H9 (cell line): ENCODE measurements at regions not wholly inside any gene's neighbourhood (a gene's known extent, or its start where the extent isn't known, plus 50 kb on each side); places are given as distances from the start of the nearest gene placed in this dataset.

ENCODE experiments used
- DNase-seq: peaks from one replicate; pipeline ENCODE4 v3.0.0-alpha.2; 2017
- H2AFZ ChIP-seq: one replicate; pipeline ENCODE4 v1.6.1; 2013; ENCODE audit warnings: mild to moderate bottlenecking, low read length, control low read depth, moderate library complexity
- H2AK5ac ChIP-seq: 2 replicates; pipeline ENCODE4 v1.6.1; 2013; ENCODE audit warnings: low read length, control low read depth, mixed read lengths; ENCODE audit not compliant: insufficient read length
- H2BK120ac ChIP-seq: one replicate; pipeline ENCODE4 v1.6.1; 2013; ENCODE audit warnings: low read depth, mild to moderate bottlenecking, low read length, control low read depth, inconsistent platforms; ENCODE audit not compliant: poor library complexity, severe bottlenecking
- H2BK12ac ChIP-seq: 2 replicates; pipeline ENCODE4 v1.6.1; 2013; ENCODE audit warnings: low read length, control low read depth, mixed read lengths, low read depth; ENCODE audit not compliant: insufficient read length
- H2BK15ac ChIP-seq: 2 replicates; pipeline ENCODE4 v1.6.1; 2013; ENCODE audit warnings: low read depth, low read length, control low read depth
- H2BK20ac ChIP-seq: one replicate; pipeline ENCODE4 v1.6.1; 2013; ENCODE audit warnings: low read depth, mild to moderate bottlenecking, low read length, control low read depth, inconsistent platforms; ENCODE audit not compliant: poor library complexity, severe bottlenecking
- H2BK5ac ChIP-seq: 2 replicates; pipeline ENCODE4 v1.6.1; 2013; ENCODE audit warnings: low read length, control low read depth, mixed read lengths; ENCODE audit not compliant: insufficient read length
- H3K14ac ChIP-seq: 2 replicates; pipeline ENCODE4 v1.6.1; 2013; ENCODE audit warnings: low read length, control low read depth; ENCODE audit not compliant: insufficient read depth
- H3K18ac ChIP-seq: 2 replicates; pipeline ENCODE4 v1.6.1; 2013; ENCODE audit warnings: low read depth, mild to moderate bottlenecking, mixed read lengths, low read length, control low read depth; ENCODE audit not compliant: insufficient read length
- H3K23ac ChIP-seq: 2 replicates; pipeline ENCODE4 v1.6.1; 2013; ENCODE audit warnings: low read length, control low read depth, mixed read lengths, low read depth; ENCODE audit not compliant: insufficient read length
- H3K23me2 ChIP-seq: 2 replicates; pipeline ENCODE4 v1.6.1; 2013; ENCODE audit warnings: low read depth, mild to moderate bottlenecking, mixed read lengths, low read length, control low read depth; ENCODE audit not compliant: insufficient read length, poor library complexity, severe bottlenecking
- H3K27ac ChIP-seq: 2 replicates; pipeline ENCODE4 v1.5.1; 2013; ENCODE audit warnings: low read length, control low read depth, mixed read lengths, low read depth; ENCODE audit not compliant: insufficient read length
- H3K27me3 ChIP-seq: 2 replicates; pipeline ENCODE4 v1.6.1; 2013; ENCODE audit warnings: low read length, control low read depth, inconsistent platforms; ENCODE audit not compliant: insufficient read depth
- H3K4ac ChIP-seq: 2 replicates; pipeline ENCODE4 v1.6.1; 2013; ENCODE audit warnings: low read depth, mild to moderate bottlenecking, control low read depth, inconsistent platforms, low read length, moderate library complexity
- H3K4me1 ChIP-seq: 2 replicates; pipeline ENCODE4 v1.6.1; 2013; ENCODE audit warnings: low read length, control low read depth, inconsistent platforms; ENCODE audit not compliant: insufficient read depth
- H3K4me2 ChIP-seq: 2 replicates; pipeline ENCODE4 v1.6.1; 2013; ENCODE audit warnings: low read length, control low read depth, mixed read lengths; ENCODE audit not compliant: insufficient read length, insufficient read depth
- H3K56ac ChIP-seq: 2 replicates; pipeline ENCODE4 v1.6.1; 2013; ENCODE audit warnings: low read depth, mild to moderate bottlenecking, mixed read lengths, low read length, control low read depth; ENCODE audit not compliant: insufficient read length
- H3K79me1 ChIP-seq: 2 replicates; pipeline ENCODE4 v1.6.1; 2013; ENCODE audit warnings: low read depth, mild to moderate bottlenecking, moderate library complexity, low read length, control low read depth, inconsistent platforms; ENCODE audit not compliant: insufficient read depth, poor library complexity, severe bottlenecking
- H3K79me2 ChIP-seq: 2 replicates; pipeline ENCODE4 v1.6.1; 2013; ENCODE audit warnings: low read length, control low read depth, inconsistent platforms; ENCODE audit not compliant: insufficient read depth
- H3K9ac ChIP-seq: 2 replicates; pipeline ENCODE4 v1.6.1; 2013; ENCODE audit warnings: low read length, control low read depth, mixed read lengths; ENCODE audit not compliant: insufficient read length; ENCODE audit errors: extremely low read depth
- H3K9me3 ChIP-seq: one replicate; pipeline ENCODE4 v1.6.1; 2013; ENCODE audit warnings: low read depth, low read length, inconsistent platforms; ENCODE audit not compliant: control insufficient read depth
- H3T11ph ChIP-seq: one replicate; pipeline ENCODE4 v1.6.1; 2013; ENCODE audit warnings: mild to moderate bottlenecking, low read length, control low read depth, inconsistent platforms
- H4K20me1 ChIP-seq: one replicate; pipeline ENCODE4 v1.6.1; 2013; ENCODE audit not compliant: control insufficient read depth, insufficient read length, insufficient read depth
- H4K5ac ChIP-seq: 2 replicates; pipeline ENCODE4 v1.6.1; 2013; ENCODE audit warnings: low read depth, mild to moderate bottlenecking, mixed read lengths, low read length, control low read depth; ENCODE audit not compliant: insufficient read length
- H4K8ac ChIP-seq: replicated peaks from 2 replicates; pipeline ENCODE4 v1.6.1; 2013; ENCODE audit warnings: low read length, control low read depth, mixed read lengths, low read depth; ENCODE audit not compliant: insufficient read length
- H4K91ac ChIP-seq: 2 replicates; pipeline ENCODE4 v1.6.1; 2013; ENCODE audit warnings: low read depth, mild to moderate bottlenecking, moderate library complexity, mixed read lengths, low read length, control low read depth; ENCODE audit not compliant: insufficient read length
- H3K27ac Mint-ChIP-seq, 3 experiments: 2 replicates in 2 of 3; 3 replicates in 1 of 3; pipeline ENCODE4 v1.8.0; 2020 to 2021; ENCODE audit warnings: mixed read lengths in 3 of 3, mild to moderate bottlenecking in 1 of 3, moderate library complexity in 1 of 3
- H3K27me3 Mint-ChIP-seq: 2 replicates; pipeline ENCODE4 v1.8.0; 2021; ENCODE audit warnings: low read depth, mild to moderate bottlenecking, moderate library complexity, mixed read lengths
- H3K36me3 Mint-ChIP-seq, 3 experiments: 2 replicates in 2 of 3; 3 replicates in 1 of 3; pipeline ENCODE4 v1.8.0; 2020 to 2021; ENCODE audit warnings: low read depth in 3 of 3, mixed read lengths in 3 of 3; ENCODE audit not compliant: insufficient read depth in 1 of 3
- H3K4me1 Mint-ChIP-seq, 2 experiments: 2 replicates each; pipeline ENCODE4 v1.8.0; 2020; ENCODE audit warnings: mixed read lengths in 2 of 2
- H3K4me3 Mint-ChIP-seq, 2 experiments: 2 replicates in 1 of 2; 3 replicates in 1 of 2; pipeline ENCODE4 v1.8.0; 2020 to 2021; ENCODE audit warnings: mild to moderate bottlenecking in 2 of 2, mixed read lengths in 2 of 2, moderate library complexity in 1 of 2
- H3K9me3 Mint-ChIP-seq, 2 experiments: 2 replicates in 1 of 2; 3 replicates in 1 of 2; pipeline ENCODE4 v1.8.0; 2020; ENCODE audit warnings: mild to moderate bottlenecking in 2 of 2, mixed read lengths in 2 of 2, moderate library complexity in 1 of 2
- WGBS: extraction: QIAGEN DNeasy Blood & Tissue Kit; methylation state at CpG from one replicate; pipeline ENCODE4 v1.1.7; 2013; ENCODE audit warnings: missing lambda C conversion rate, low lambda C conversion rate, mixed read lengths; ENCODE audit not compliant: insufficient read length; ENCODE audit errors: extremely low coverage; 5-methylcytosine and 5-hydroxymethylcytosine counted together
- TF ChIP-seq, protein P1 (sequence below): fragments of 200-600 bp; sonication (generic); conservative IDR thresholded peaks from 3 replicates; pipeline ENCODE4 v1.8.0; 2021; ENCODE audit warnings: antibody characterized with exemption, mild to moderate bottlenecking

DNA sequence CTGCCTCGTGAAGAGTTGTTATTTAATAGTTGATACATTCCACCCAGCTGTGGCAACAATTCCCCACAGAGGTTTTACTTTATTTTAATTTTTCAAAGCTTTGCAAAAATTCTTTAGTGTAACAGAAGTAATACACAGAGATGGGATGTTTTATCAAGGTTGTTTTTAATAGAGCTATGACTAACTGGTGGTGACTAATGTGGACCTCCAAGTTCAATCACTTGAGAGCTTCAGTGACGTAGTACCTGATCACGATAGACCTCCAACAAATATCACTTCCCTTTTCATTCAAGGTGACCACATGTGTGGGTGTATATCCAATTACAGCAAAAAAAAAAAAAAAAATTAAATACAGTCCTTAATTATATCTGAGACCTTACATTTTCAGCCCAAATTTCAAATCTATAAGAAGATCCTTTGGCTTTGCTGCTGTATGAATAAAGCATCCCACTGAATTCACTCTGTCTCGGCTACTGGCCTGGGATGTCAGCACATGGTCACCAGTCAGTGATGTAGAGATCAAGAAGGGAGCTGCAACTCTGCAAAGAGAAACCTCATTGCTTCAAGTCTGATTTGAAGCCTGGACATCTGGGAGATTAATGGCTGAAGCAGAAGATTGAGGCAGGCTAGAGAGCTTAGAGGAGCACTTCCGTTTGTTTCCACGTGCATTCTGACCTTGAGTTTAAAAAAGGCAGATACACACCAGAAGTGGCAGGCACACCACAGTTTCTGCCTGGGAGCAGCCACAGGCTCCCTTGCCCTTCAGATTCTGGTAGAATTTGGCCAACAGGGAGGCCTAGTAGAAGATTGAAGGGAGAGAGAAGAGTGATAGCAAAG, 345.9 kb upstream of the NOCT start:
- Histone ChIP-seq H2BK120ac (no peak overlapping the region), H2AFZ (no peak overlapping the region), H3K23me2 (no peaks in the 10 kb centered on the region), H4K8ac (no peak overlapping the region), H4K20me1 (no peaks in the 10 kb centered on the region), H3T11ph (no peak overlapping the region), H2BK15ac (no peak overlapping the region), H3K27me3 (no peaks in the 10 kb centered on the region), H2BK20ac (no peak overlapping the region), H3K18ac (no peak overlapping the region), H3K14ac (no peak overlapping the region), H3K4me2 (no peak overlapping the region), H3K23ac (no peak overlapping the region), H3K4ac (no peak overlapping the region), H2AK5ac (no peak overlapping the region), H3K9ac (no peak overlapping the region), H3K27ac (no peak overlapping the region), H3K79me1 (no peaks in the 10 kb centered on the region), H2BK5ac (no peak overlapping the region), H3K9me3 (no peaks in the 10 kb centered on the region), H2BK12ac (no peak overlapping the region), H3K4me1 (no peaks in the 10 kb centered on the region), H3K56ac (no peak overlapping the region), H4K5ac (no peak overlapping the region), H4K91ac (no peak overlapping the region), H3K79me2 (no peaks in the 10 kb centered on the region)
- no peak overlapping the region for H3K27ac Mint-ChIP-seq
- no peaks in the 10 kb centered on the region; the same call in none of the 2 replicates for H3K27me3 Mint-ChIP-seq
- no CpG with 5 or more reads among the region's 6 CpGs for WGBS
- no peak for DNase-seq
- no peak overlapping the region for H3K4me3 Mint-ChIP-seq
- peaks cover 0 to 4% (median 0%) of the 10 kb centered on the region in 3 experiments; a peak in 3 of 7 replicates for H3K36me3 Mint-ChIP-seq
- H3K4me1 Mint-ChIP-seq: peaks cover 12 to 25% of the 10 kb centered on the region in 2 experiments
- no peaks in the 10 kb centered on the region for H3K9me3 Mint-ChIP-seq
- TF ChIP-seq, protein P1, sequence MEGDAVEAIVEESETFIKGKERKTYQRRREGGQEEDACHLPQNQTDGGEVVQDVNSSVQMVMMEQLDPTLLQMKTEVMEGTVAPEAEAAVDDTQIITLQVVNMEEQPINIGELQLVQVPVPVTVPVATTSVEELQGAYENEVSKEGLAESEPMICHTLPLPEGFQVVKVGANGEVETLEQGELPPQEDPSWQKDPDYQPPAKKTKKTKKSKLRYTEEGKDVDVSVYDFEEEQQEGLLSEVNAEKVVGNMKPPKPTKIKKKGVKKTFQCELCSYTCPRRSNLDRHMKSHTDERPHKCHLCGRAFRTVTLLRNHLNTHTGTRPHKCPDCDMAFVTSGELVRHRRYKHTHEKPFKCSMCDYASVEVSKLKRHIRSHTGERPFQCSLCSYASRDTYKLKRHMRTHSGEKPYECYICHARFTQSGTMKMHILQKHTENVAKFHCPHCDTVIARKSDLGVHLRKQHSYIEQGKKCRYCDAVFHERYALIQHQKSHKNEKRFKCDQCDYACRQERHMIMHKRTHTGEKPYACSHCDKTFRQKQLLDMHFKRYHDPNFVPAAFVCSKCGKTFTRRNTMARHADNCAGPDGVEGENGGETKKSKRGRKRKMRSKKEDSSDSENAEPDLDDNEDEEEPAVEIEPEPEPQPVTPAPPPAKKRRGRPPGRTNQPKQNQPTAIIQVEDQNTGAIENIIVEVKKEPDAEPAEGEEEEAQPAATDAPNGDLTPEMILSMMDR: no peak
